NCI-H446 (cell line): ENCODE measurements at regions not wholly inside any gene's neighbourhood (a gene's known extent, or its start where the extent isn't known, plus 50 kb on each side); places are given as distances from the start of the nearest gene placed in this dataset.

ENCODE experiments used
- DNase-seq, 2 experiments: peaks; one replicate each; lab custom pipeline; 2025; lab: John Stamatoyannopoulos, UW

- DNase-seq = no peak
Measured at GRCh38 chr6:22668717-22669116, 99.4 kb downstream of the HDGFL1 start.

- no peak for DNase-seq
Measured at GRCh38 chr6:22670605-22671004, 101.2 kb downstream of the HDGFL1 start.

GRCh38 chr6:22673474-22673873 is 104.1 kb downstream of the HDGFL1 start:
- no peak for DNase-seq

GRCh38 chr6:22680950-22681349 is 111.6 kb downstream of the HDGFL1 start:
- DNase-seq = no peak

- DNase-seq = no peak
Measured at GRCh38 chr6:22681761-22682160, 112.4 kb downstream of the HDGFL1 start.

- DNase-seq = peak in 1 of 2 experiments; percentile 14
Measured at GRCh38 chr6:22682979-22683378, 113.6 kb downstream of the HDGFL1 start.

GRCh38 chr6:22690446-22690845 is 121.1 kb downstream of the HDGFL1 start:
- DNase-seq = no peak

- peak in 1 of 2 experiments; percentile 5 for DNase-seq
Measured at GRCh38 chr6:22694092-22694724, 124.8 kb downstream of the HDGFL1 start.

GRCh38 chr6:22696481-22696880 is 127.1 kb downstream of the HDGFL1 start:
- no peak for DNase-seq

- no peak for DNase-seq
Measured at GRCh38 chr6:22697306-22697705, 127.9 kb downstream of the HDGFL1 start.

- DNase-seq = no peak
Measured at GRCh38 chr6:22699151-22699550, 129.8 kb downstream of the HDGFL1 start.

GRCh38 chr6:22706651-22707050 is 137.3 kb downstream of the HDGFL1 start:
- DNase-seq = no peak

- no peak for DNase-seq
Measured at GRCh38 chr6:22708469-22708868, 139.1 kb downstream of the HDGFL1 start.

- DNase-seq = no peak
Measured at GRCh38 chr6:22709803-22710202, 140.4 kb downstream of the HDGFL1 start.

- DNase-seq = no peak
Measured at GRCh38 chr6:22716721-22717120, 147.4 kb downstream of the HDGFL1 start.

GRCh38 chr6:22717915-22718314 is 148.5 kb downstream of the HDGFL1 start:
- DNase-seq = no peak

GRCh38 chr6:22722913-22723312 is 153.5 kb downstream of the HDGFL1 start:
- DNase-seq = no peak

- DNase-seq = no peak
Measured at GRCh38 chr6:22726966-22727365, 157.6 kb downstream of the HDGFL1 start.

- DNase-seq = no peak
Measured at GRCh38 chr6:22727710-22728109, 158.3 kb downstream of the HDGFL1 start.

GRCh38 chr6:22732176-22732970 is 163.0 kb downstream of the HDGFL1 start:
- DNase-seq = peak in 1 of 2 experiments; percentile 13

- no peak for DNase-seq
Measured at GRCh38 chr6:22736740-22737139, 167.4 kb downstream of the HDGFL1 start.

- DNase-seq = peak in 1 of 2 experiments; percentile 43
Measured at GRCh38 chr6:22737331-22737730, 168.0 kb downstream of the HDGFL1 start.

- no peak for DNase-seq
Measured at GRCh38 chr6:22738194-22738593, 168.8 kb downstream of the HDGFL1 start.

- no peak for DNase-seq
Measured at GRCh38 chr6:22747571-22747970, 178.2 kb downstream of the HDGFL1 start.
